ENCODE measurements at regions not wholly inside any gene's neighbourhood (a gene's known extent, or its start where the extent isn't known, plus 50 kb on each side); places are given as distances from the start of the nearest gene placed in this dataset.

GRCh38 chr12:113561068-113561780, 89.6 kb upstream of the LHX5 start:
- no peak for TF ChIP-seq ZNF626 (tag by site-specific recombination; IDR thresholded peaks at IDR 0.05)
- no peak for TF ChIP-seq CTCF (tag by site-specific recombination; IDR thresholded peaks at IDR 0.05)
- TF ChIP-seq AEBP2 (tag by site-specific recombination; IDR thresholded peaks at IDR 0.05; ENCODE audit: borderline replicate concordance): no peak
- no peak for TF ChIP-seq REST (tag by site-specific recombination; IDR thresholded peaks at IDR 0.05)
- TF ChIP-seq ZNF660 (tag by site-specific recombination; IDR thresholded peaks at IDR 0.05): no peak
- TF ChIP-seq MYNN (tag by site-specific recombination; IDR thresholded peaks at IDR 0.05; ENCODE audit: borderline replicate concordance): no peak
- TF ChIP-seq ZNF24 (tag by site-specific recombination; IDR thresholded peaks at IDR 0.05): no peak
- TF ChIP-seq ZNF76 (tag by site-specific recombination; IDR thresholded peaks at IDR 0.05; ENCODE audit: borderline replicate concordance, low read depth): no peak
- no peak for TF ChIP-seq ZBTB1 (tag by site-specific recombination; IDR thresholded peaks at IDR 0.05)
- no peak for TF ChIP-seq ZNF19 (tag by site-specific recombination; IDR thresholded peaks at IDR 0.05; ENCODE audit: low read depth)
- no peak for TF ChIP-seq ZNF768 (tag by site-specific recombination; IDR thresholded peaks at IDR 0.05)
- no peak for TF ChIP-seq ZNF121 (tag by site-specific recombination; IDR thresholded peaks at IDR 0.05)

All from HEK293 (cell line).